ENCODE measurements at regions not wholly inside any gene's neighbourhood (a gene's known extent, or its start where the extent isn't known, plus 50 kb on each side); places are given as distances from the start of the nearest gene placed in this dataset.

GRCh38 chr6:14396826-14397517 lies 279.4 kb downstream of the CD83 start:
- H3K4me3 ChIP-seq: no peak overlapping the region
- Mint-ChIP-seq H3K27ac (0 out of 2 replicates have a peak overlapping the region, but pooled peaks have one; percentile 64), H3K9me3 (peaks cover 44% of the 10 kb centered on the region), H3K4me3 (no peak overlapping the region), H3K36me3 (ENCODE audit: low read depth) (peaks cover 39% of the 10 kb centered on the region), H3K4me1 (peaks cover 9% of the 10 kb centered on the region), H3K27me3 (ENCODE audit: insufficient read depth, low read depth, poor library complexity) (peaks cover 11% of the 10 kb centered on the region)
- H4K20me1 ChIP-seq (replicated peaks; ENCODE audit: insufficient read depth): no peaks in the 10 kb centered on the region
- H3K36me3 ChIP-seq (ENCODE audit: insufficient read depth): peaks cover 20% of the 10 kb centered on the region; the same call in 1 of the 2 replicates
- no peaks in the 10 kb centered on the region for H3K27me3 ChIP-seq (ENCODE audit: insufficient read depth)
- H3K9me2 ChIP-seq (ENCODE audit: insufficient read depth): peaks cover 3% of the 10 kb centered on the region; the same call in 1 of the 2 replicates
- H3K79me2 ChIP-seq (replicated peaks; ENCODE audit: insufficient read depth): no peaks in the 10 kb centered on the region
- TF ChIP-seq JUNB (IDR thresholded peaks at IDR 0.05; ENCODE audit: unreplicated experiment) (no peak), EZH2phosphoT487 (IDR thresholded peaks at IDR 0.05; ENCODE audit: unreplicated experiment) (no peak), NANOG (IDR thresholded peaks at IDR 0.05; ENCODE audit: borderline replicate concordance) (0 out of 2 replicates have a peak, but pooled peaks have one; percentile 38), EZH2 (IDR thresholded peaks at IDR 0.05; ENCODE audit: low read depth, unreplicated experiment) (no peak), REST (IDR thresholded peaks at IDR 0.05; ENCODE audit: unreplicated experiment) (no peak), POLR2AphosphoS5 (IDR thresholded peaks at IDR 0.05; ENCODE audit: low read depth) (no peak), ZNF331 (CRISPR knock-in tag; IDR thresholded peaks at IDR 0.05; ENCODE audit: low read depth) (no peak), STAT1 (IDR thresholded peaks at IDR 0.05; ENCODE audit: unreplicated experiment) (no peak), ZNF462 (CRISPR knock-in tag; IDR thresholded peaks at IDR 0.05) (no peak), CREB1 (CRISPR knock-in tag; IDR thresholded peaks at IDR 0.05; ENCODE audit: low read depth) (no peak), CTCF (conservative IDR thresholded peaks at IDR 0.05; ENCODE audit: low read depth in 2 of 2) (peak; percentile 95 to 99), ZNF114 (CRISPR knock-in tag; IDR thresholded peaks at IDR 0.05) (no peak)
- TF ChIP-seq, protein P1, sequence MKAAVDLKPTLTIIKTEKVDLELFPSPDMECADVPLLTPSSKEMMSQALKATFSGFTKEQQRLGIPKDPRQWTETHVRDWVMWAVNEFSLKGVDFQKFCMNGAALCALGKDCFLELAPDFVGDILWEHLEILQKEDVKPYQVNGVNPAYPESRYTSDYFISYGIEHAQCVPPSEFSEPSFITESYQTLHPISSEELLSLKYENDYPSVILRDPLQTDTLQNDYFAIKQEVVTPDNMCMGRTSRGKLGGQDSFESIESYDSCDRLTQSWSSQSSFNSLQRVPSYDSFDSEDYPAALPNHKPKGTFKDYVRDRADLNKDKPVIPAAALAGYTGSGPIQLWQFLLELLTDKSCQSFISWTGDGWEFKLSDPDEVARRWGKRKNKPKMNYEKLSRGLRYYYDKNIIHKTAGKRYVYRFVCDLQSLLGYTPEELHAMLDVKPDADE (IDR thresholded peaks at IDR 0.05): peak; percentile 55; the same call in 1 of the 2 replicates
- no peak overlapping the region for H3K27ac ChIP-seq (ENCODE audit: low read depth)
- H3K4me1 ChIP-seq (ENCODE audit: insufficient read depth): peaks cover 10% of the 10 kb centered on the region
- DNase-seq (ENCODE audit: low spot score) (peak; percentile 94), ATAC-seq (peak; percentile 99)
- H2AFZ ChIP-seq: no peak overlapping the region
- H3F3A ChIP-seq (replicated peaks; ENCODE audit: low read depth): no peaks in the 10 kb centered on the region
- peak overlapping the region; percentile 19; the same call in 1 of the 2 replicates for H3K4me2 ChIP-seq
